GM23248 (cell line): ENCODE measurements at regions not wholly inside any gene's neighbourhood (a gene's known extent, or its start where the extent isn't known, plus 50 kb on each side); places are given as distances from the start of the nearest gene placed in this dataset.

Source experiments
- DNase-seq: peaks from one replicate; pipeline ENCODE4 v3.0.0-alpha.2; 2015
- H2AFZ ChIP-seq: fragments of 200-600 bp; sonication (generic); 2 replicates; pipeline ENCODE4 v1.6.1; 2016; ENCODE audit warnings: antibody characterized with exemption
- H3F3A ChIP-seq: fragments of 200-600 bp; sonication (generic); 2 replicates; pipeline ENCODE4 v1.6.1; 2016; ENCODE audit warnings: mild to moderate bottlenecking, antibody characterized with exemption, mixed run types; ENCODE audit not compliant: insufficient read depth
- H3K27ac ChIP-seq: fragments of 200-600 bp; sonication (generic); 2 replicates; pipeline ENCODE4 v1.5.1; 2016; ENCODE audit warnings: mild to moderate bottlenecking
- H3K27me3 ChIP-seq: fragments of 200-600 bp; sonication (generic); replicated peaks from 2 replicates; pipeline ENCODE4 v1.6.1; 2016; ENCODE audit warnings: mild to moderate bottlenecking; ENCODE audit not compliant: insufficient read depth
- H3K36me3 ChIP-seq: fragments of 200-600 bp; sonication (generic); 2 replicates; pipeline ENCODE4 v1.6.1; 2016; ENCODE audit warnings: low read depth, mild to moderate bottlenecking
- H3K4me1 ChIP-seq: fragments of 200-600 bp; sonication (generic); 2 replicates; pipeline ENCODE4 v1.6.1; 2016; ENCODE audit warnings: mild to moderate bottlenecking; ENCODE audit not compliant: insufficient read depth
- H3K4me2 ChIP-seq: fragments of 200-600 bp; sonication (generic); one replicate; pipeline ENCODE4 v1.6.1; 2016; ENCODE audit warnings: mild to moderate bottlenecking; ENCODE audit not compliant: unreplicated experiment
- H3K4me3 ChIP-seq: fragments of 200-600 bp; sonication (generic); 2 replicates; pipeline ENCODE4 v1.5.1; 2016; ENCODE audit warnings: mild to moderate bottlenecking
- H3K79me2 ChIP-seq: fragments of 200-600 bp; sonication (generic); 2 replicates; pipeline ENCODE4 v1.6.1; 2016; ENCODE audit warnings: mild to moderate bottlenecking; ENCODE audit not compliant: insufficient read depth
- H3K9ac ChIP-seq: fragments of 200-600 bp; sonication (generic); 2 replicates; pipeline ENCODE4 v1.6.1; 2016; ENCODE audit warnings: mild to moderate bottlenecking
- H3K9me2 ChIP-seq: fragments of 200-600 bp; sonication (generic); 2 replicates; pipeline ENCODE4 v1.6.1; 2016; ENCODE audit warnings: mixed run types, mild to moderate bottlenecking, moderate library complexity; ENCODE audit not compliant: insufficient read depth
- H3K9me3 ChIP-seq: fragments of 200-600 bp; sonication (generic); one replicate; pipeline ENCODE4 v1.6.1; 2017; ENCODE audit warnings: low read depth
- H4K20me1 ChIP-seq: fragments of 200-600 bp; sonication (generic); 2 replicates; pipeline ENCODE4 v1.6.0; 2016; ENCODE audit not compliant: insufficient read depth
- EZH2 ChIP-seq: fragments of 200-600 bp; sonication (generic); IDR thresholded peaks from 2 replicates; pipeline ENCODE4 v1.6.1; 2018; ENCODE audit warnings: antibody characterized with exemption, mild to moderate bottlenecking; ENCODE audit not compliant: insufficient read depth, poor library complexity, severe bottlenecking
- EZH2phosphoT487 ChIP-seq: fragments of 200-600 bp; sonication (generic); IDR thresholded peaks from 2 replicates; pipeline ENCODE4 v1.6.1; 2018; ENCODE audit warnings: antibody characterized with exemption, moderate library complexity, mild to moderate bottlenecking, low read depth; ENCODE audit not compliant: insufficient read depth
- WGBS, 2 experiments: methylation state at CpG; one replicate each; pipeline ENCODE4 v1.1.6; 2015 to 2017; ENCODE audit warnings: low lambda C conversion rate in 2 of 2, low coverage in 1 of 2; ENCODE audit errors: missing lambda C conversion rate in 2 of 2; 5-methylcytosine and 5-hydroxymethylcytosine counted together
- in situ Hi-C: fragments of 300-500 bp; cut with MboI; formaldehyde crosslinking; loops from 2 replicates; pipeline ENCODE4 v1.15.0; 2020

DNA sequence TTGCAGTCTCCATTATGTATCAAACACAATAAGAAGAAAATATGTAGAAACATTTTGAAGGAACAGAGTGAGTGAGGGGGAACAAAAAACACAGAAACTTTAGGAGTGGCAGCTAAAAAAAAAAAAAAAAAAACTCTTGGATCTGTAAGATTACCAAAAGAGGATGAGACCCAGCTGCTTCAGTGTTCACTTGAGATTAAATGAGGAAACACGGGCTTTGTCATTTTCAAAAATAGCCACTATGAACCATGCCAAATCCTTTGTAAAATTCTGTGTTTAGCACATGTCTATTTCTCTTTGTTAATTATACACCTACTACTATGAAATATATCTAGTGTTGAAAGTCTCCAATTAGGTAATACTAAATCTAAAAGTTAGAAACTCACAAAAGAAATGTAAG, 485.9 kb downstream of the EFNA5 start:
- WGBS, 2 experiments = 0 to 2% methylated on average over 1 of the region's 1 CpG
- no peaks in the 10 kb centered on the region for H3K9me2 ChIP-seq
- in situ Hi-C loops = no loop called here
- no peak overlapping the region for H2AFZ ChIP-seq
- no peaks in the 10 kb centered on the region for H3K4me1 ChIP-seq
- no peaks in the 10 kb centered on the region for H3K27me3 ChIP-seq
- H3K9ac ChIP-seq = no peak overlapping the region
- no peaks in the 10 kb centered on the region for H3F3A ChIP-seq
- H3K4me2 ChIP-seq = no peak overlapping the region
- H4K20me1 ChIP-seq = no peaks in the 10 kb centered on the region
- no peak for DNase-seq
- H3K4me3 ChIP-seq = no peak overlapping the region
- TF ChIP-seq EZH2 (no peak), EZH2phosphoT487 (no peak)
- no peaks in the 10 kb centered on the region for H3K9me3 ChIP-seq
- no peaks in the 10 kb centered on the region for H3K36me3 ChIP-seq
- no peaks in the 10 kb centered on the region for H3K79me2 ChIP-seq
- no peak overlapping the region for H3K27ac ChIP-seq

DNA sequence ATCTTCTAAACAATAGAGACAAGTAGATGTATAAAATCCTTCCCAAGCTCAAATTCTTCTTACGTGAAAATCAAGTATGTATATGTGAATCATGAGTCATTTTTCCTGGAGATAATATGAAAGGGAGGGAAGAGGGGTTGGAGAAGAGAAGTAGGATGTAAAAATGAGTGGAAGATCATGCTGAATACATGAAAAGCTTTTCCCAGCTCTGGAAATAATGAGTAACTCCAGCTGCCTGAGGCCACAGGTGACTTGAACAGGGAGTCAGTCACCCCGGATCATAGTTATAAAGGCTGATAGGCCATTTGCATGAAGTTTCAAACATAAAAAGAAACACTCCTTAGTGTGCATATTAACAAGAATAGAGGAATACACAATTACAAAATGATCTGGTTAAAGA, 486.7 kb downstream of the EFNA5 start:
- in situ Hi-C loops = no loop called here
- no peaks in the 10 kb centered on the region for H3K9me2 ChIP-seq
- no peaks in the 10 kb centered on the region for H4K20me1 ChIP-seq
- TF ChIP-seq EZH2phosphoT487 = no peak
- no peak for TF ChIP-seq EZH2
- no peak overlapping the region for H3K9ac ChIP-seq
- no peak overlapping the region for H3K27ac ChIP-seq
- DNase-seq = no peak
- no peaks in the 10 kb centered on the region for H3F3A ChIP-seq
- H3K4me1 ChIP-seq = no peaks in the 10 kb centered on the region
- no peak overlapping the region for H3K4me2 ChIP-seq
- no peak overlapping the region for H3K4me3 ChIP-seq
- no peaks in the 10 kb centered on the region for H3K27me3 ChIP-seq
- H2AFZ ChIP-seq = no peak overlapping the region
- no peaks in the 10 kb centered on the region for H3K79me2 ChIP-seq
- 50 to 63% methylated on average over 2 of the region's 2 CpGs for WGBS, 2 experiments
- H3K9me3 ChIP-seq = no peaks in the 10 kb centered on the region
- no peaks in the 10 kb centered on the region for H3K36me3 ChIP-seq

DNA sequence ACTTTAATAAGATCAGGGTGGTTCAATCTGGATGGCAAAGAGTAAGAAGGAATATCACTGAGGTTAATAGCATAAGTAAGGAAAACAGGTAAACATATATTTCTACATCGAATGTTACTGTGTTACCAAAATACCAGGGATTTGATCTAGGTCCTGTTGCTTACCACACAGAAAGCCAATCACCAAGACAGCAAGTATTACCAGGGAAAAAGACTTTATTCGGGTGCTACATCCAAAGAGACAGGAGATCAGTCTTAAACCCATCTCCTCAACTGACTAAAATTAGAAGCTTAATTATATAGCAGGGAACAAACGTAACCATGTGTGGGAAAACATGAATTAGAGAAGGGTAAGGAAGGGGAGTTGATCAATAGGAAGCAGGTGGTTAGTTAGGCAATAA, 500.1 kb downstream of the EFNA5 start:
- no peak overlapping the region for H3K4me3 ChIP-seq
- H4K20me1 ChIP-seq = no peaks in the 10 kb centered on the region
- H3K9ac ChIP-seq = no peak overlapping the region
- H3K9me2 ChIP-seq = no peaks in the 10 kb centered on the region
- 17 to 29% methylated on average over 3 of the region's 3 CpGs for WGBS, 2 experiments
- H3K9me3 ChIP-seq = no peaks in the 10 kb centered on the region
- no peaks in the 10 kb centered on the region for H3K79me2 ChIP-seq
- no peaks in the 10 kb centered on the region for H3K36me3 ChIP-seq
- no peaks in the 10 kb centered on the region for H3K27me3 ChIP-seq
- H3K27ac ChIP-seq = no peak overlapping the region
- no peak for DNase-seq
- in situ Hi-C loops = no loop called here
- H3K4me2 ChIP-seq = no peak overlapping the region
- no peaks in the 10 kb centered on the region for H3F3A ChIP-seq
- no peak for TF ChIP-seq EZH2phosphoT487
- no peak for TF ChIP-seq EZH2
- no peaks in the 10 kb centered on the region for H3K4me1 ChIP-seq
- H2AFZ ChIP-seq = no peak overlapping the region

DNA sequence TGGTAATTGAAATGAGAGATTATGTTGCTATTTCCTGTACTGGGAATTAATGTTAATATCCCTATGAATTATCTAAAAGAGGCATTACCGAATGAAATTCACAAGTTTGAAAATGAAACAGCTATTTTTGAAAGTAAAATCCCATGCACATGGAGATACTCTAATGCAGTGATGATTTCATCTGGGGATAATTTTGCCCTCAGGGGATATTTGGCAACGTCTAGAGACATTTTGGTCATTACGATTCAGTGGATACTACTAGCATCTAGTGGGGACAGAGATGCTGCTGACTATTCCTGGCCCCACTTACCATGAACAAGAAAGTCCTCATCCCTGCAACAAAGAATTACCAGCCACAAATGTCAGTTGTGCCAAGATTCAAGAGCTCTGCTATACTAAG, 500.9 kb downstream of the EFNA5 start:
- DNase-seq = no peak
- TF ChIP-seq EZH2 (no peak), EZH2phosphoT487 (no peak)
- no peaks in the 10 kb centered on the region for H3K9me2 ChIP-seq
- no peaks in the 10 kb centered on the region for H3F3A ChIP-seq
- H3K27me3 ChIP-seq = no peaks in the 10 kb centered on the region
- no peaks in the 10 kb centered on the region for H4K20me1 ChIP-seq
- H3K4me3 ChIP-seq = no peak overlapping the region
- in situ Hi-C loops = no loop called here
- H3K36me3 ChIP-seq = no peaks in the 10 kb centered on the region
- H3K4me1 ChIP-seq = no peaks in the 10 kb centered on the region
- H3K4me2 ChIP-seq = no peak overlapping the region
- no peaks in the 10 kb centered on the region for H3K79me2 ChIP-seq
- H3K9me3 ChIP-seq = no peaks in the 10 kb centered on the region
- H3K9ac ChIP-seq = no peak overlapping the region
- no peak overlapping the region for H3K27ac ChIP-seq
- WGBS, 2 experiments = 19 to 35% methylated on average over 3 of the region's 3 CpGs
- no peak overlapping the region for H2AFZ ChIP-seq
